ENCODE measurements at regions not wholly inside any gene's neighbourhood (a gene's known extent, or its start where the extent isn't known, plus 50 kb on each side); places are given as distances from the start of the nearest gene placed in this dataset.

DNA sequence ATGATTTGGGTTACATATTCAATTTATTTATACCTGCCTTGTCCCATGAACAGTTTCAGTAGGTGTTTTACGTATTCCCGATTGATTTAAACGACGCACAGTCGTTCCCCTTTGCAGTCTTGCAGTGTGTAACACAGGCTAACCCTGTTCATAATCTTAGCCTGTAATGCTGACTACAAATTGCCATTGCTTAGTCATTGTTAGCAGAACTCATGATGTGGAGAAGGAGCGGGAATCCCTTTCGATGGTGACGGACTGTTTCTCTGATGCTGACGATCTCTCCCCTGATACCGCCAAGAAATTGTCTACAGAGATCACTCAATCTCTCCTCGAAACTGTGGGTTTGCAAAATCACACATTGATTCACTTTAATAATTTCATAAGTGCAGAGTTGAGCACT lies 93.2 kb downstream of the MRPL36 start:
- Histone ChIP-seq H3K9me3 (ENCODE audit: low read length) (no peaks in the 10 kb centered on the region), H2AFZ (ENCODE audit: low read length) (no peak overlapping the region), H3K4me2 (ENCODE audit: low read length) (no peak overlapping the region), H3K79me2 (ENCODE audit: low read length) (no peaks in the 10 kb centered on the region), H3K4me3 (ENCODE audit: low read length) (no peak overlapping the region), H3K4me1 (ENCODE audit: insufficient read depth, low read length) (no peaks in the 10 kb centered on the region), H4K20me1 (ENCODE audit: low read length) (no peaks in the 10 kb centered on the region), H3K9ac (ENCODE audit: low read length) (no peak overlapping the region), H3K9me2 (replicated peaks; ENCODE audit: low read length) (no peaks in the 10 kb centered on the region), H3F3A (ENCODE audit: low read length, unreplicated experiment) (no peaks in the 10 kb centered on the region), H3K27me3 (ENCODE audit: low read length) (peaks cover 67% of the 10 kb centered on the region), H3K36me3 (ENCODE audit: low read depth, low read length) (no peaks in the 10 kb centered on the region), H3K27ac (ENCODE audit: low read length) (no peak overlapping the region)
- ATAC-seq, result no peak
- TF ChIP-seq EZH2 (IDR thresholded peaks at IDR 0.05; ENCODE audit: low read length, unreplicated experiment), result no peak
- TF ChIP-seq, protein P1, sequence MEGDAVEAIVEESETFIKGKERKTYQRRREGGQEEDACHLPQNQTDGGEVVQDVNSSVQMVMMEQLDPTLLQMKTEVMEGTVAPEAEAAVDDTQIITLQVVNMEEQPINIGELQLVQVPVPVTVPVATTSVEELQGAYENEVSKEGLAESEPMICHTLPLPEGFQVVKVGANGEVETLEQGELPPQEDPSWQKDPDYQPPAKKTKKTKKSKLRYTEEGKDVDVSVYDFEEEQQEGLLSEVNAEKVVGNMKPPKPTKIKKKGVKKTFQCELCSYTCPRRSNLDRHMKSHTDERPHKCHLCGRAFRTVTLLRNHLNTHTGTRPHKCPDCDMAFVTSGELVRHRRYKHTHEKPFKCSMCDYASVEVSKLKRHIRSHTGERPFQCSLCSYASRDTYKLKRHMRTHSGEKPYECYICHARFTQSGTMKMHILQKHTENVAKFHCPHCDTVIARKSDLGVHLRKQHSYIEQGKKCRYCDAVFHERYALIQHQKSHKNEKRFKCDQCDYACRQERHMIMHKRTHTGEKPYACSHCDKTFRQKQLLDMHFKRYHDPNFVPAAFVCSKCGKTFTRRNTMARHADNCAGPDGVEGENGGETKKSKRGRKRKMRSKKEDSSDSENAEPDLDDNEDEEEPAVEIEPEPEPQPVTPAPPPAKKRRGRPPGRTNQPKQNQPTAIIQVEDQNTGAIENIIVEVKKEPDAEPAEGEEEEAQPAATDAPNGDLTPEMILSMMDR (conservative IDR thresholded peaks at IDR 0.05; ENCODE audit: low read depth, low read length), result no peak
- TF ChIP-seq EZH2phosphoT487 (IDR thresholded peaks at IDR 0.05; ENCODE audit: borderline replicate concordance, low read length), result no peak
- intact Hi-C loops (cut with micrococcal nuclease), result no loop called here
- CTCF ChIA-PET, result no interaction called here
- POLR2A ChIA-PET (ENCODE audit: unreplicated experiment), result no interaction called here
- DNase-seq, result no peak
- BruUV-seq (replicated peaks), result no TSS peak

DNA sequence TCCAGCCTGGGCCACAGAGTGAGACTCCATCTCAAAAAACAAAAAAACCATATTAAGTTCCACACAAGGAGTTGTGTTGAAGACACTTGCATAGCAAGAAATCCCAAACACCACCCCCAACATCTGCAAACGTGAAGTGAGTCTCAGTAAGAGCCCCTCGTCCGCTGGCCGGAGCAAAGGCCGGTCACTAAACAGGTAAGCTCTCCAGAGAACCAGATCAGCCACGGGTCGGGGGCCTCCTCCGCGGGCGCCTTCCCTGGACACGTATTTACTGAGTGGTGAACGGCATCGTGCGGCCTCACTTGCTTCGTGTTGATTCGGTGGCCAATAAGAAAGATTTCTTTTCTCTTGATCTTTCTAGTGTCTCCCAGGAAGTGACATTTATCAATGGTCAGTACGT lies 93.6 kb downstream of the MRPL36 start:
- no peaks in the 10 kb centered on the region for H3K79me2 ChIP-seq (ENCODE audit: low read length)
- no peak for DNase-seq
- ATAC-seq, result no peak
- H4K20me1 ChIP-seq (ENCODE audit: low read length), result no peaks in the 10 kb centered on the region
- no peaks in the 10 kb centered on the region for H3K9me3 ChIP-seq (ENCODE audit: low read length)
- POLR2A ChIA-PET (ENCODE audit: unreplicated experiment), result no interaction called here
- H3K9me2 ChIP-seq (replicated peaks; ENCODE audit: low read length), result no peaks in the 10 kb centered on the region
- no TSS peak for BruUV-seq (replicated peaks)
- H3K27ac ChIP-seq (ENCODE audit: low read length), result no peak overlapping the region
- TF ChIP-seq, protein P1 (conservative IDR thresholded peaks at IDR 0.05; ENCODE audit: low read depth, low read length), result no peak
- no peak for TF ChIP-seq EZH2 (IDR thresholded peaks at IDR 0.05; ENCODE audit: low read length, unreplicated experiment)
- TF ChIP-seq EZH2phosphoT487 (IDR thresholded peaks at IDR 0.05; ENCODE audit: borderline replicate concordance, low read length), result no peak
- no peaks in the 10 kb centered on the region for H3K4me1 ChIP-seq (ENCODE audit: insufficient read depth, low read length)
- CTCF ChIA-PET, result no interaction called here
- no peak overlapping the region for H2AFZ ChIP-seq (ENCODE audit: low read length)
- no peaks in the 10 kb centered on the region for H3K36me3 ChIP-seq (ENCODE audit: low read depth, low read length)
- H3K4me3 ChIP-seq (ENCODE audit: low read length), result no peak overlapping the region
- H3K27me3 ChIP-seq (ENCODE audit: low read length), result peaks cover 71% of the 10 kb centered on the region
- no peak overlapping the region for H3K9ac ChIP-seq (ENCODE audit: low read length)
- H3F3A ChIP-seq (ENCODE audit: low read length, unreplicated experiment), result no peaks in the 10 kb centered on the region
- no peak overlapping the region for H3K4me2 ChIP-seq (ENCODE audit: low read length)
- intact Hi-C loops (cut with micrococcal nuclease), result no loop called here

DNA sequence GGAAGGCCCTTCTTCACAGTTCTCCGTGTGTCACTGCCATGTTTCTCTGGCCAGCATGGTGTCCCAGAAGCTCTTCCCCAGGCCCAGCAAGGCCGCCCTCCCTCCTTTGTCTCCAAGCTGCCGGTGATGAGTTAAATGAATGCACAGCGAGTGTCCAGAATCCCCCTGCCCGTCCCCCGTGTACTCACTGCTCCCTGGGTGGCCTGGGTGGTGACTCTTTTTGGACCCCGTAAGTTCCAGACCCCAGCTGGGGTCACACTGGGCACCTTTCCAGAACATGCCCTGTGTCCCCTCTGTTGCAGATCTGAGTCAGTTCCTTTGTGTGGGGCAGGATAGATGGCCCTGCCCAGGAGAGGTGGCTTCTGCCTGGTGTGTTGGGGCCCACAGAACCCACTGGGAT lies 95.0 kb downstream of the MRPL36 start:
- Histone ChIP-seq H3K36me3 (ENCODE audit: low read depth, low read length) (no peaks in the 10 kb centered on the region), H3K27me3 (ENCODE audit: low read length) (peaks cover 82% of the 10 kb centered on the region), H3K9me2 (replicated peaks; ENCODE audit: low read length) (no peaks in the 10 kb centered on the region), H2AFZ (ENCODE audit: low read length) (no peak overlapping the region), H3K9me3 (ENCODE audit: low read length) (no peaks in the 10 kb centered on the region), H4K20me1 (ENCODE audit: low read length) (no peaks in the 10 kb centered on the region), H3K4me2 (ENCODE audit: low read length) (no peak overlapping the region), H3F3A (ENCODE audit: low read length, unreplicated experiment) (no peaks in the 10 kb centered on the region), H3K79me2 (ENCODE audit: low read length) (no peaks in the 10 kb centered on the region), H3K9ac (ENCODE audit: low read length) (no peak overlapping the region), H3K4me3 (ENCODE audit: low read length) (no peak overlapping the region), H3K27ac (ENCODE audit: low read length) (no peak overlapping the region), H3K4me1 (ENCODE audit: insufficient read depth, low read length) (no peaks in the 10 kb centered on the region)
- intact Hi-C loops (cut with micrococcal nuclease), result no loop called here
- no peak for ATAC-seq
- ChIA-PET POLR2A (ENCODE audit: unreplicated experiment) (no interaction called here), CTCF (no interaction called here)
- TF ChIP-seq EZH2phosphoT487 (IDR thresholded peaks at IDR 0.05; ENCODE audit: borderline replicate concordance, low read length), result no peak
- no peak for TF ChIP-seq EZH2 (IDR thresholded peaks at IDR 0.05; ENCODE audit: low read length, unreplicated experiment)
- TF ChIP-seq, protein P1 (conservative IDR thresholded peaks at IDR 0.05; ENCODE audit: low read depth, low read length), result no peak
- DNase-seq, result no peak
- BruUV-seq (replicated peaks), result no TSS peak
